ENCODE measurements at regions not wholly inside any gene's neighbourhood (a gene's known extent, or its start where the extent isn't known, plus 50 kb on each side); places are given as distances from the start of the nearest gene placed in this dataset.

GRCh38 chr5:61261136-61261535, 70.9 kb upstream of the ZSWIM6 start:
- CTCF ChIA-PET: no interaction called here
- intact Hi-C loops (cut with micrococcal nuclease): no loop called here

GRCh38 chr5:61262080-61262479, 70.0 kb upstream of the ZSWIM6 start:
- ChIA-PET CTCF (interaction anchor here (0.6 kb wide), 1 partner anchor 9 kb away, joined by 3 read pairs; no protein-coding TSS in a partner anchor), POLR2A (no interaction called here)
- H3K4me1 Mint-ChIP-seq (ENCODE audit: insufficient read depth, unreplicated experiment): no peaks in the 10 kb centered on the region
- H3K27me3 Mint-ChIP-seq (ENCODE audit: insufficient read depth, unreplicated experiment): no peaks in the 10 kb centered on the region
- H3K27ac Mint-ChIP-seq (ENCODE audit: low read depth, unreplicated experiment): no peak overlapping the region
- H3K36me3 Mint-ChIP-seq (ENCODE audit: insufficient read depth, unreplicated experiment): no peaks in the 10 kb centered on the region
- no peak for DNase-seq (ENCODE audit: unreplicated experiment)
- TF ChIP-seq CTCF (IDR thresholded peaks at IDR 0.05; ENCODE audit: unreplicated experiment): no peak
- intact Hi-C loops (cut with micrococcal nuclease): no loop called here
- H3K9me3 Mint-ChIP-seq (ENCODE audit: unreplicated experiment): no peaks in the 10 kb centered on the region
- BruUV-seq (replicated peaks): no TSS peak
- H3K4me3 Mint-ChIP-seq (ENCODE audit: unreplicated experiment): no peak overlapping the region

More at GRCh38 chr5:61261136-61261535, 70.9 kb upstream of the ZSWIM6 start:
- DNase-seq (ENCODE audit: unreplicated experiment): no peak
- Mint-ChIP-seq H3K9me3 (ENCODE audit: unreplicated experiment) (no peaks in the 10 kb centered on the region), H3K27me3 (ENCODE audit: insufficient read depth, unreplicated experiment) (no peaks in the 10 kb centered on the region), H3K4me1 (ENCODE audit: insufficient read depth, unreplicated experiment) (peaks cover 7% of the 10 kb centered on the region), H3K27ac (ENCODE audit: low read depth, unreplicated experiment) (no peak overlapping the region), H3K36me3 (ENCODE audit: insufficient read depth, unreplicated experiment) (no peaks in the 10 kb centered on the region), H3K4me3 (ENCODE audit: unreplicated experiment) (no peak overlapping the region)
- no TSS peak for BruUV-seq (replicated peaks)
- POLR2A ChIA-PET: no interaction called here
- no peak for TF ChIP-seq CTCF (IDR thresholded peaks at IDR 0.05; ENCODE audit: unreplicated experiment)

GRCh38 chr5:61263072-61263471, 69.0 kb upstream of the ZSWIM6 start:
- DNase-seq (ENCODE audit: unreplicated experiment): no peak
- no peak overlapping the region for H3K4me3 Mint-ChIP-seq (ENCODE audit: unreplicated experiment)
- H3K27ac Mint-ChIP-seq (ENCODE audit: low read depth, unreplicated experiment): no peak overlapping the region
- H3K36me3 Mint-ChIP-seq (ENCODE audit: insufficient read depth, unreplicated experiment): no peaks in the 10 kb centered on the region
- ChIA-PET POLR2A (no interaction called here), CTCF (interaction anchor here (0.6 to 1.3 kb wide), 2 partner anchors 9 to 300 kb away, joined by 3 read pairs; no protein-coding TSS in a partner anchor)
- no TSS peak for BruUV-seq (replicated peaks)
- H3K27me3 Mint-ChIP-seq (ENCODE audit: insufficient read depth, unreplicated experiment): no peaks in the 10 kb centered on the region
- intact Hi-C loops (cut with micrococcal nuclease): no loop called here
- no peaks in the 10 kb centered on the region for H3K9me3 Mint-ChIP-seq (ENCODE audit: unreplicated experiment)
- no peaks in the 10 kb centered on the region for H3K4me1 Mint-ChIP-seq (ENCODE audit: insufficient read depth, unreplicated experiment)
- TF ChIP-seq CTCF (IDR thresholded peaks at IDR 0.05; ENCODE audit: unreplicated experiment): no peak

- no TSS peak for BruUV-seq (replicated peaks)
- H3K27me3 Mint-ChIP-seq (ENCODE audit: insufficient read depth, unreplicated experiment): no peaks in the 10 kb centered on the region
- no peak overlapping the region for H3K27ac Mint-ChIP-seq (ENCODE audit: low read depth, unreplicated experiment)
- intact Hi-C loops (cut with micrococcal nuclease): no loop called here
- ChIA-PET CTCF (interaction anchor here (0.6 to 1.3 kb wide), 2 partner anchors 10 to 209 kb away, joined by 3 read pairs; no protein-coding TSS in a partner anchor), POLR2A (interaction anchor here (0.8 kb wide), 1 partner anchor 471 kb away, joined by 3 read pairs; no protein-coding TSS in a partner anchor)
- no peak for TF ChIP-seq CTCF (IDR thresholded peaks at IDR 0.05; ENCODE audit: unreplicated experiment)
- H3K9me3 Mint-ChIP-seq (ENCODE audit: unreplicated experiment): no peaks in the 10 kb centered on the region
- H3K4me1 Mint-ChIP-seq (ENCODE audit: insufficient read depth, unreplicated experiment): no peaks in the 10 kb centered on the region
- DNase-seq (ENCODE audit: unreplicated experiment): no peak
- H3K4me3 Mint-ChIP-seq (ENCODE audit: unreplicated experiment): no peak overlapping the region
- no peaks in the 10 kb centered on the region for H3K36me3 Mint-ChIP-seq (ENCODE audit: insufficient read depth, unreplicated experiment)
Observed at GRCh38 chr5:61263561-61264272, 68.3 kb upstream of the ZSWIM6 start.
